H1 (cell line): ENCODE measurements at regions not wholly inside any gene's neighbourhood (a gene's known extent, or its start where the extent isn't known, plus 50 kb on each side); places are given as distances from the start of the nearest gene placed in this dataset.

Experiments used
- BRCA1 ChIP-seq: IDR thresholded peaks from 2 replicates; pipeline ENCODE4 v1.6.1; 2012; ENCODE audit warnings: low read depth, low read length, improper control_type of control experiment
- CEBPB ChIP-seq: IDR thresholded peaks from 2 replicates; pipeline ENCODE4 v1.6.1; 2012; ENCODE audit warnings: low read depth, low read length
- TAF1 ChIP-seq: IDR thresholded peaks from 2 replicates; pipeline ENCODE4 v1.6.1; 2011; ENCODE audit warnings: mild to moderate bottlenecking, low read depth, low read length
- TBP ChIP-seq: IDR thresholded peaks from 2 replicates; pipeline ENCODE4 v1.6.1; 2011; ENCODE audit warnings: low read depth, low read length, improper control_type of control experiment
- TF ChIP-seq, protein P1 (sequence below), 3 experiments: IDR thresholded peaks; 1 replicate in 2 of 3; 2 replicates in 1 of 3; pipeline versions ENCODE4 v1.5.1 to v1.6.1; 2011; ENCODE audit warnings: low read length in 3 of 3, mild to moderate bottlenecking in 3 of 3, inconsistent platforms in 2 of 3, low read depth in 1 of 3, moderate library complexity in 1 of 3; ENCODE audit not compliant: insufficient read depth in 1 of 3; ENCODE audit errors: control extremely low read depth in 1 of 3
- TF ChIP-seq, protein P2 (sequence below): IDR thresholded peaks from 2 replicates; pipeline ENCODE4 v1.6.1; 2012; ENCODE audit warnings: inconsistent platforms

DNA sequence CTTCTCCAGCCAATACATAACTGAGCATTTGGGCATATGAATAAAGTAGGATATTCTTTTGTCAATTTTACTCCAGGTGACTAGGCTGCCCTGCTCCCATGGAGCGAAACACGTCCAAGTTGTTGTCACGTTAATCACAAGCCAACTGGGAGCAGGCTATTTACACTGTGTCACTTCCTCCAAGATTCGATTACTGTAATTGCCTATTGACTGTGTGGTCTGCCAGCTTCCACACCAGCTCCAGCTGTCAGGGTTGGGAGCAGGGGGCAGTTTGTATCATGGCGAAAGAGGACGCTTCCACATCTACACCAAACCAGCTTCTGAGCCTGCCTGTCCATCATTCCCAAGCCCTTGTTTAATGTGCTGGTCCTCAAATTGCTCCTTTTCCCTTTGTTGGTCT is 89.2 kb upstream of the RORA start:
- TF ChIP-seq CEBPB: no peak
- no peak for TF ChIP-seq BRCA1
- TF ChIP-seq TBP: no peak
- TF ChIP-seq, protein P1, sequence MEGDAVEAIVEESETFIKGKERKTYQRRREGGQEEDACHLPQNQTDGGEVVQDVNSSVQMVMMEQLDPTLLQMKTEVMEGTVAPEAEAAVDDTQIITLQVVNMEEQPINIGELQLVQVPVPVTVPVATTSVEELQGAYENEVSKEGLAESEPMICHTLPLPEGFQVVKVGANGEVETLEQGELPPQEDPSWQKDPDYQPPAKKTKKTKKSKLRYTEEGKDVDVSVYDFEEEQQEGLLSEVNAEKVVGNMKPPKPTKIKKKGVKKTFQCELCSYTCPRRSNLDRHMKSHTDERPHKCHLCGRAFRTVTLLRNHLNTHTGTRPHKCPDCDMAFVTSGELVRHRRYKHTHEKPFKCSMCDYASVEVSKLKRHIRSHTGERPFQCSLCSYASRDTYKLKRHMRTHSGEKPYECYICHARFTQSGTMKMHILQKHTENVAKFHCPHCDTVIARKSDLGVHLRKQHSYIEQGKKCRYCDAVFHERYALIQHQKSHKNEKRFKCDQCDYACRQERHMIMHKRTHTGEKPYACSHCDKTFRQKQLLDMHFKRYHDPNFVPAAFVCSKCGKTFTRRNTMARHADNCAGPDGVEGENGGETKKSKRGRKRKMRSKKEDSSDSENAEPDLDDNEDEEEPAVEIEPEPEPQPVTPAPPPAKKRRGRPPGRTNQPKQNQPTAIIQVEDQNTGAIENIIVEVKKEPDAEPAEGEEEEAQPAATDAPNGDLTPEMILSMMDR (IDR thresholded peaks at IDR 0.05; ENCODE audit: control extremely low read depth in 1 of 3, insufficient read depth in 1 of 3, low read depth in 1 of 3, low read length in 3 of 3): no peak
- TF ChIP-seq, protein P2, sequence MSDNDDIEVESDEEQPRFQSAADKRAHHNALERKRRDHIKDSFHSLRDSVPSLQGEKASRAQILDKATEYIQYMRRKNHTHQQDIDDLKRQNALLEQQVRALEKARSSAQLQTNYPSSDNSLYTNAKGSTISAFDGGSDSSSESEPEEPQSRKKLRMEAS: no peak
- TF ChIP-seq TAF1: no peak
